CD4-positive, alpha-beta T cell (primary cell): ENCODE measurements at regions not wholly inside any gene's neighbourhood (a gene's known extent, or its start where the extent isn't known, plus 50 kb on each side); places are given as distances from the start of the nearest gene placed in this dataset.

Experiments
- ATAC-seq: fragments of 200-7000 bp; cut with Tn5 transposase; one replicate; pipeline ENCODE4 v1.10.0; 2022; ENCODE audit warnings: mild to moderate bottlenecking; ENCODE audit not compliant: poor library complexity
- CTCF ChIA-PET: fragments of 350-600 bp; sonication (Branson Sonifier 250); formaldehyde crosslinking; loops from one replicate; lab custom pipeline; 2021; ENCODE audit warnings: antibody characterized with exemption, inconsistent platforms; lab: Charles Lee
- POLR2A ChIA-PET: fragments of 350-600 bp; sonication (Branson Sonifier 250); formaldehyde crosslinking; loops from one replicate; lab custom pipeline; 2021; ENCODE audit warnings: antibody characterized with exemption, inconsistent platforms; lab: Charles Lee
- DNase-seq, 14 experiments: peaks; one replicate each; pipeline ENCODE4 v3.0.0-alpha.2; 2013 to 2020; ENCODE audit warnings: mixed read lengths in 2 of 14
- H3K27ac ChIP-seq, 2 donors: one replicate each; pipeline versions ENCODE4 v1.5.1 to v1.7.0; 2013; ENCODE audit warnings: low read length in 2 of 2, low read depth in 1 of 2, mild to moderate bottlenecking in 1 of 2
- H3K27me3 ChIP-seq, 2 experiments: 1 replicate in 1 of 2; 2 replicates in 1 of 2; pipeline versions ENCODE4 v1.6.1 to v1.7.0; 2013; ENCODE audit warnings: low read length in 2 of 2, control low read depth in 1 of 2, mild to moderate bottlenecking in 1 of 2, moderate library complexity in 1 of 2; ENCODE audit not compliant: insufficient read depth in 2 of 2, control insufficient read depth in 1 of 2
- H3K36me3 ChIP-seq: one replicate; pipeline ENCODE4 v1.6.1; 2013; ENCODE audit warnings: low read length, control low read depth; ENCODE audit not compliant: insufficient read depth
- H3K4me1 ChIP-seq: one replicate; pipeline ENCODE4 v1.6.1; 2013; ENCODE audit warnings: low read length, control low read depth; ENCODE audit not compliant: insufficient read depth
- H3K4me3 ChIP-seq: one replicate; pipeline ENCODE4 v1.5.1; 2013; ENCODE audit warnings: mild to moderate bottlenecking, low read length, moderate library complexity
- H3K9me3 ChIP-seq, 2 experiments: 1 replicate in 1 of 2; 2 replicates in 1 of 2; pipeline versions ENCODE4 v1.6.1 to v1.7.0; 2013; ENCODE audit warnings: low read length in 2 of 2, mild to moderate bottlenecking in 2 of 2, control low read depth in 1 of 2, moderate library complexity in 1 of 2; ENCODE audit not compliant: control insufficient read depth in 1 of 2, insufficient read depth in 1 of 2
- H3K27ac Mint-ChIP-seq: one replicate; pipeline ENCODE4 v1.8.0; 2020; ENCODE audit warnings: mixed read lengths
- H3K27me3 Mint-ChIP-seq: one replicate; pipeline ENCODE4 v1.8.0; 2021; ENCODE audit warnings: mixed read lengths
- H3K36me3 Mint-ChIP-seq: one replicate; pipeline ENCODE4 v1.8.0; 2021; ENCODE audit warnings: low read depth, mixed read lengths
- H3K4me1 Mint-ChIP-seq: one replicate; pipeline ENCODE4 v1.8.0; 2021; ENCODE audit warnings: low read depth, mixed read lengths
- H3K4me3 Mint-ChIP-seq: one replicate; pipeline ENCODE4 v1.8.0; 2020; ENCODE audit warnings: mild to moderate bottlenecking, mixed read lengths
- H3K9me3 Mint-ChIP-seq: one replicate; pipeline ENCODE4 v1.8.0; 2020; ENCODE audit warnings: mixed read lengths
- CTCF ChIP-seq: fragments of 200-600 bp; IDR thresholded peaks from one replicate; pipeline ENCODE4 v1.8.0; 2022; ENCODE audit warnings: antibody characterized with exemption, mild to moderate bottlenecking
- intact Hi-C, 2 experiments: fragments of 100-400 bp; cut with DNase I in 1 of 2; cut with micrococcal nuclease in 1 of 2; formaldehyde crosslinking; loops; one replicate each; pipeline versions ENCODE4 v1.15.1 to v1.9.0; 2023 to 2025; cut with DNase I, micrococcal nuclease

- no peak for DNase-seq
- ATAC-seq: no peak
These were observed 621.8 kb downstream of the TMA16 start for GRCh38 chr4:164116286-164116685.

GRCh38 chr4:164134388-164134787, 619.5 kb upstream of the SMIM31 start:
- Histone ChIP-seq H3K36me3 (no peaks in the 10 kb centered on the region), H3K27me3 (no peaks in the 10 kb centered on the region), H3K27ac (no peak overlapping the region), H3K9me3 (no peaks in the 10 kb centered on the region), H3K4me3 (no peak overlapping the region), H3K4me1 (no peaks in the 10 kb centered on the region)
- Mint-ChIP-seq H3K27ac (no peak overlapping the region), H3K36me3 (no peaks in the 10 kb centered on the region), H3K4me3 (no peak overlapping the region), H3K27me3 (no peaks in the 10 kb centered on the region), H3K9me3 (no peaks in the 10 kb centered on the region), H3K4me1 (no peaks in the 10 kb centered on the region)
- ATAC-seq (no peak), DNase-seq (no peak)
- ChIA-PET POLR2A (no interaction called here), CTCF (no interaction called here)
- TF ChIP-seq CTCF: no peak
- intact Hi-C loops: no loop called here

More at GRCh38 chr4:164116286-164116685, 621.8 kb downstream of the TMA16 start:
- Mint-ChIP-seq H3K4me3 (no peak overlapping the region), H3K9me3 (no peaks in the 10 kb centered on the region), H3K27me3 (no peaks in the 10 kb centered on the region), H3K27ac (no peak overlapping the region), H3K4me1 (no peaks in the 10 kb centered on the region), H3K36me3 (no peaks in the 10 kb centered on the region)
- CTCF ChIA-PET: no interaction called here
- Histone ChIP-seq H3K9me3 (peaks cover 0 to 4% of the 10 kb centered on the region in 2 experiments), H3K27me3 (no peaks in the 10 kb centered on the region), H3K4me3 (no peak overlapping the region), H3K36me3 (no peaks in the 10 kb centered on the region), H3K4me1 (no peaks in the 10 kb centered on the region), H3K27ac (no peak overlapping the region)
- TF ChIP-seq CTCF: no peak
- intact Hi-C loops: no loop called here
- POLR2A ChIA-PET: no interaction called here

- Mint-ChIP-seq H3K36me3 (no peaks in the 10 kb centered on the region), H3K4me3 (no peak overlapping the region), H3K4me1 (no peaks in the 10 kb centered on the region), H3K27ac (no peak overlapping the region), H3K27me3 (no peaks in the 10 kb centered on the region), H3K9me3 (no peaks in the 10 kb centered on the region)
- Histone ChIP-seq H3K27me3 (no peaks in the 10 kb centered on the region), H3K9me3 (no peaks in the 10 kb centered on the region), H3K27ac (no peak overlapping the region), H3K4me3 (no peak overlapping the region), H3K4me1 (no peaks in the 10 kb centered on the region), H3K36me3 (no peaks in the 10 kb centered on the region)
- TF ChIP-seq CTCF: no peak
- ChIA-PET CTCF (no interaction called here), POLR2A (no interaction called here)
- ATAC-seq: no peak
- DNase-seq: no peak
- intact Hi-C loops: no loop called here
These were observed 617.7 kb upstream of the SMIM31 start for GRCh38 chr4:164136180-164136616.
